Smooth muscle cell (in vitro differentiated cells): ENCODE measurements at regions not wholly inside any gene's neighbourhood (a gene's known extent, or its start where the extent isn't known, plus 50 kb on each side); places are given as distances from the start of the nearest gene placed in this dataset.

Experiments
- DNase-seq: peaks from one replicate; lab custom pipeline; 2025; ENCODE audit not compliant: unreplicated experiment; lab: John Stamatoyannopoulos, UW
- H2AFZ ChIP-seq: fragments of 200-600 bp; sonication (generic); 2 replicates; pipeline ENCODE4 v1.6.0; 2016; ENCODE audit warnings: antibody characterized with exemption, low read depth, mild to moderate bottlenecking
- H3F3A ChIP-seq: fragments of 200-600 bp; sonication (generic); 2 replicates; pipeline ENCODE4 v1.6.0; 2017; ENCODE audit warnings: antibody characterized with exemption, low read depth
- H3K27ac ChIP-seq: fragments of 200-600 bp; sonication (generic); 2 replicates; pipeline ENCODE4 v1.5.1; 2016; ENCODE audit warnings: low read depth, mild to moderate bottlenecking
- H3K27me3 ChIP-seq: fragments of 200-600 bp; sonication (generic); 2 replicates; pipeline ENCODE4 v1.6.1; 2016; ENCODE audit warnings: low read depth, mild to moderate bottlenecking
- H3K36me3 ChIP-seq: fragments of 200-600 bp; sonication (generic); 2 replicates; pipeline ENCODE4 v1.5.1; 2016; ENCODE audit warnings: low read depth
- H3K4me1 ChIP-seq: fragments of 200-600 bp; sonication (generic); 2 replicates; pipeline ENCODE4 v1.5.1; 2016; ENCODE audit warnings: low read depth
- H3K4me2 ChIP-seq: fragments of 200-600 bp; sonication (generic); 2 replicates; pipeline ENCODE4 v1.6.0; 2016; ENCODE audit warnings: mild to moderate bottlenecking
- H3K4me3 ChIP-seq: fragments of 200-600 bp; sonication (generic); 2 replicates; pipeline ENCODE4 v1.5.1; 2016; ENCODE audit warnings: mild to moderate bottlenecking
- H3K79me2 ChIP-seq: fragments of 200-600 bp; sonication (generic); 2 replicates; pipeline ENCODE4 v1.6.0; 2016; ENCODE audit warnings: low read depth, mild to moderate bottlenecking
- H3K9ac ChIP-seq: fragments of 200-600 bp; sonication (generic); 2 replicates; pipeline ENCODE4 v1.6.0; 2016; ENCODE audit warnings: low read depth
- H3K9me3 ChIP-seq: fragments of 200-600 bp; sonication (generic); replicated peaks from 2 replicates; pipeline ENCODE4 v1.5.1; 2016; ENCODE audit warnings: low read depth
- H4K20me1 ChIP-seq: fragments of 200-600 bp; sonication (generic); 2 replicates; pipeline ENCODE4 v1.6.0; 2016; ENCODE audit warnings: low read depth
- CTCF ChIP-seq: fragments of 200-600 bp; sonication (generic); IDR thresholded peaks from 2 replicates; pipeline ENCODE4 v1.5.1; 2017; ENCODE audit warnings: borderline replicate concordance, mild to moderate bottlenecking, antibody characterized with exemption; ENCODE audit not compliant: insufficient read depth, poor library complexity, severe bottlenecking
- WGBS: methylation state at CpG from one replicate; pipeline ENCODE4 v1.1.7; 2016; ENCODE audit warnings: low lambda C conversion rate; 5-methylcytosine and 5-hydroxymethylcytosine counted together

- Histone ChIP-seq H3K4me1 (peaks cover 3% of the 10 kb centered on the region), H3K9me3 (no peaks in the 10 kb centered on the region), H3K4me2 (no peak overlapping the region), H3K4me3 (no peak overlapping the region), H4K20me1 (no peaks in the 10 kb centered on the region), H2AFZ (no peak overlapping the region), H3K27me3 (no peaks in the 10 kb centered on the region), H3K36me3 (no peaks in the 10 kb centered on the region), H3K79me2 (no peaks in the 10 kb centered on the region), H3K9ac (no peak overlapping the region), H3K27ac (no peak overlapping the region), H3F3A (no peaks in the 10 kb centered on the region)
- no peak for DNase-seq
- WGBS, result 58% methylated on average over 8 of the region's 8 CpGs
- TF ChIP-seq CTCF, result no peak
Observed at GRCh38 chr10:25815999-25816768, 117.8 kb upstream of the MYO3A start.

- 96% methylated on average over 1 of the region's 1 CpG for WGBS
Observed at GRCh38 chr10:25817200-25817599, 116.8 kb upstream of the MYO3A start.

GRCh38 chr10:25818751-25819150, 115.3 kb upstream of the MYO3A start:
- Histone ChIP-seq H3K4me2 (no peak overlapping the region), H4K20me1 (no peaks in the 10 kb centered on the region), H3K79me2 (no peaks in the 10 kb centered on the region), H3K9ac (no peak overlapping the region), H3F3A (no peaks in the 10 kb centered on the region), H3K27me3 (no peaks in the 10 kb centered on the region), H3K4me1 (peaks cover 3% of the 10 kb centered on the region), H3K9me3 (no peaks in the 10 kb centered on the region), H3K36me3 (no peaks in the 10 kb centered on the region), H2AFZ (no peak overlapping the region), H3K4me3 (no peak overlapping the region), H3K27ac (no peak overlapping the region)
- WGBS, result 56% methylated on average over 9 of the region's 9 CpGs
- no peak for TF ChIP-seq CTCF
- no peak for DNase-seq

More at GRCh38 chr10:25817200-25817599, 116.8 kb upstream of the MYO3A start:
- no peaks in the 10 kb centered on the region for H3K79me2 ChIP-seq
- H2AFZ ChIP-seq, result no peak overlapping the region
- no peak overlapping the region for H3K4me3 ChIP-seq
- no peak for DNase-seq
- no peaks in the 10 kb centered on the region for H4K20me1 ChIP-seq
- peaks cover 3% of the 10 kb centered on the region for H3K4me1 ChIP-seq
- H3K4me2 ChIP-seq, result no peak overlapping the region
- no peak for TF ChIP-seq CTCF
- no peaks in the 10 kb centered on the region for H3K9me3 ChIP-seq
- H3K36me3 ChIP-seq, result no peaks in the 10 kb centered on the region
- no peaks in the 10 kb centered on the region for H3K27me3 ChIP-seq
- H3F3A ChIP-seq, result no peaks in the 10 kb centered on the region
- no peak overlapping the region for H3K9ac ChIP-seq
- H3K27ac ChIP-seq, result no peak overlapping the region

GRCh38 chr10:25820472-25820871, 113.6 kb upstream of the MYO3A start:
- H3K79me2 ChIP-seq, result no peaks in the 10 kb centered on the region
- no peaks in the 10 kb centered on the region for H4K20me1 ChIP-seq
- peaks cover 3% of the 10 kb centered on the region for H3K4me1 ChIP-seq
- H3K36me3 ChIP-seq, result no peaks in the 10 kb centered on the region
- no peak overlapping the region for H3K4me3 ChIP-seq
- no peak for DNase-seq
- TF ChIP-seq CTCF, result no peak
- H3F3A ChIP-seq, result no peaks in the 10 kb centered on the region
- no peaks in the 10 kb centered on the region for H3K27me3 ChIP-seq
- 84% methylated on average over 2 of the region's 2 CpGs for WGBS
- H3K9me3 ChIP-seq, result no peaks in the 10 kb centered on the region
- no peak overlapping the region for H3K4me2 ChIP-seq
- H3K27ac ChIP-seq, result no peak overlapping the region
- H3K9ac ChIP-seq, result no peak overlapping the region
- no peak overlapping the region for H2AFZ ChIP-seq
